Gastroesophageal sphincter (tissue), 4 donors: ENCODE measurements at regions not wholly inside any gene's neighbourhood (a gene's known extent, or its start where the extent isn't known, plus 50 kb on each side); places are given as distances from the start of the nearest gene placed in this dataset.

Experiments
- ATAC-seq: fragments of 150-250 bp; one replicate; pipeline ENCODE4 v1.9.1; 2016; ENCODE audit warnings: mild to moderate bottlenecking, moderate library complexity
- H3K27ac ChIP-seq, 4 donors: fragments of 200-600 bp; sonication (generic) in 3 of 4; 1 replicate in 3 of 4; 2 replicates in 1 of 4; pipeline ENCODE4 v1.5.1; 2016 to 2019
- H3K27me3 ChIP-seq: fragments of 200-600 bp; sonication (generic); one replicate; pipeline ENCODE4 v1.5.1; 2019
- H3K36me3 ChIP-seq, 2 donors: fragments of 200-600 bp; sonication (generic); one replicate each; pipeline ENCODE4 v1.5.1; 2019; ENCODE audit warnings: control low read depth in 1 of 2
- H3K4me1 ChIP-seq, 3 donors: fragments of 200-600 bp; sonication (generic); 1 replicate in 2 of 3; 2 replicates in 1 of 3; pipeline ENCODE4 v1.5.1; 2016 to 2019; ENCODE audit warnings: control low read depth in 2 of 3
- H3K4me3 ChIP-seq, 2 donors: fragments of 200-600 bp; sonication (generic); one replicate each; pipeline ENCODE4 v1.5.1; 2019; ENCODE audit warnings: mild to moderate bottlenecking in 1 of 2, moderate library complexity in 1 of 2
- H3K9me3 ChIP-seq, 3 donors: fragments of 200-600 bp; sonication (generic); one replicate each; pipeline ENCODE4 v1.5.1; 2017 to 2019; ENCODE audit warnings: control low read depth in 2 of 3
- EP300 ChIP-seq: sonication (generic); formaldehyde crosslinking; IDR thresholded peaks from one replicate; pipeline ENCODE4 v1.6.1; 2017; ENCODE audit warnings: antibody characterized with exemption, mild to moderate bottlenecking
- POLR2A ChIP-seq, 2 donors: fragments of 450-650 bp; IDR thresholded peaks; one replicate each; pipeline ENCODE4 v1.6.1; 2017; ENCODE audit warnings: antibody characterized with exemption in 2 of 2, mild to moderate bottlenecking in 2 of 2, moderate library complexity in 1 of 2
- POLR2AphosphoS5 ChIP-seq: sonication (generic); formaldehyde crosslinking; IDR thresholded peaks from one replicate; pipeline ENCODE4 v1.6.1; 2017; ENCODE audit warnings: antibody characterized with exemption
- WGBS, 2 donors: methylation state at CpG; one replicate each; pipeline ENCODE4 v1.1.5; 2018; ENCODE audit warnings: low coverage in 1 of 2; 5-methylcytosine and 5-hydroxymethylcytosine counted together
- TF ChIP-seq, protein P1 (sequence below), 4 experiments: fragments of 200-600 bp in 2 of 4; fragments of 450-650 bp in 2 of 4; sonication (generic) in 1 of 4; IDR thresholded peaks; one replicate each; pipeline ENCODE4 v1.5.1; 2017 to 2019; ENCODE audit warnings: antibody characterized with exemption in 4 of 4, mild to moderate bottlenecking in 2 of 4, moderate library complexity in 2 of 4

DNA sequence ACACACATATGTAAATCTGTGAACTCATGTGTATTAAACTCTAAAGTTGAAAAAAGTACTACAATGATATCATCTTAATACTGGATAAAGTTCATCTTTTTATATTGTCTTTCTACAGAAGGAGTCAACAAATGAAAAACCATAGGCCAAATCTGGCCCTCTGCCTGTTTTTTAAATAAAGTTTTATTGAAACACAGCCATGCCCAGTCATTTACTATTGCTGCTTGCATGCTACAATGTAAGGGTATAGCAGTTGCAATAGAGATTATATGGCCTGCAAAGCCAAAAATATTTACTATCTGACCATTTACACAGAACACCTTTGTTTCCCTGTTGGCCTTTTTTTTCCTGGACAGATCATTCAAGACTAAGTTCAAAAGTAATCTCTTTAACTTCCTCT, 374.6 kb upstream of the ARID1B start:
- H3K27me3 ChIP-seq = peaks cover 12% of the 10 kb centered on the region
- TF ChIP-seq, protein P1, sequence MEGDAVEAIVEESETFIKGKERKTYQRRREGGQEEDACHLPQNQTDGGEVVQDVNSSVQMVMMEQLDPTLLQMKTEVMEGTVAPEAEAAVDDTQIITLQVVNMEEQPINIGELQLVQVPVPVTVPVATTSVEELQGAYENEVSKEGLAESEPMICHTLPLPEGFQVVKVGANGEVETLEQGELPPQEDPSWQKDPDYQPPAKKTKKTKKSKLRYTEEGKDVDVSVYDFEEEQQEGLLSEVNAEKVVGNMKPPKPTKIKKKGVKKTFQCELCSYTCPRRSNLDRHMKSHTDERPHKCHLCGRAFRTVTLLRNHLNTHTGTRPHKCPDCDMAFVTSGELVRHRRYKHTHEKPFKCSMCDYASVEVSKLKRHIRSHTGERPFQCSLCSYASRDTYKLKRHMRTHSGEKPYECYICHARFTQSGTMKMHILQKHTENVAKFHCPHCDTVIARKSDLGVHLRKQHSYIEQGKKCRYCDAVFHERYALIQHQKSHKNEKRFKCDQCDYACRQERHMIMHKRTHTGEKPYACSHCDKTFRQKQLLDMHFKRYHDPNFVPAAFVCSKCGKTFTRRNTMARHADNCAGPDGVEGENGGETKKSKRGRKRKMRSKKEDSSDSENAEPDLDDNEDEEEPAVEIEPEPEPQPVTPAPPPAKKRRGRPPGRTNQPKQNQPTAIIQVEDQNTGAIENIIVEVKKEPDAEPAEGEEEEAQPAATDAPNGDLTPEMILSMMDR (IDR thresholded peaks at IDR 0.05) = no peak
- TF ChIP-seq POLR2AphosphoS5 (no peak), EP300 (no peak), POLR2A (IDR thresholded peaks at IDR 0.05) (no peak)
- no peaks in the 10 kb centered on the region for H3K4me1 ChIP-seq
- H3K36me3 ChIP-seq = no peaks in the 10 kb centered on the region
- ATAC-seq = no peak
- no peak overlapping the region for H3K4me3 ChIP-seq
- H3K9me3 ChIP-seq = no peaks in the 10 kb centered on the region
- no peak overlapping the region for H3K27ac ChIP-seq

DNA sequence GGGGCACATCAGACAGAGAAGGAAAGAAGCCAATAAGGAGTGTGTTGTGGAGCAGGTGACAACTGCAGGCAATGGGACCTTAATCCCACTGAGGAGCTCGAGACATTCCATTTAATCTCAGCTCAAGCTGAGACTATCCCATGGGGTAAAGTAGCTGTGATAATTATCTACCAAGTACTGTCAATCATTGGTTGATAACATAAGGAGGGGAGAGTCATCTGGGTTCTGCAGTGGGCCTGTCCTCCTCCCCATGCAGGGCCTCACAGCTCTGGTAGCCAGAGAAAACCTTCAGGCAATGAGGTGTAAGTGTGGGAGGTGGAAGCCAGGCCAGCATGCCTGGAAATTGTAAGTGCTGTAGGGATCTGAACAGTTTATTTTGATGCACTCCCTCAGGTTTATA, 375.0 kb upstream of the ARID1B start:
- H3K27me3 ChIP-seq = peaks cover 16% of the 10 kb centered on the region
- no peak for ATAC-seq
- TF ChIP-seq POLR2AphosphoS5 (no peak), EP300 (no peak), POLR2A (IDR thresholded peaks at IDR 0.05) (no peak)
- TF ChIP-seq, protein P1 (IDR thresholded peaks at IDR 0.05) = no peak
- H3K9me3 ChIP-seq = no peaks in the 10 kb centered on the region
- H3K27ac ChIP-seq = no peak overlapping the region
- no peaks in the 10 kb centered on the region for H3K36me3 ChIP-seq
- no peak overlapping the region for H3K4me3 ChIP-seq
- 60% methylated on average over 1 of the region's 1 CpG; no CpG with 5 or more reads in 1 of the 2 donors for WGBS, 2 donors
- no peaks in the 10 kb centered on the region for H3K4me1 ChIP-seq

DNA sequence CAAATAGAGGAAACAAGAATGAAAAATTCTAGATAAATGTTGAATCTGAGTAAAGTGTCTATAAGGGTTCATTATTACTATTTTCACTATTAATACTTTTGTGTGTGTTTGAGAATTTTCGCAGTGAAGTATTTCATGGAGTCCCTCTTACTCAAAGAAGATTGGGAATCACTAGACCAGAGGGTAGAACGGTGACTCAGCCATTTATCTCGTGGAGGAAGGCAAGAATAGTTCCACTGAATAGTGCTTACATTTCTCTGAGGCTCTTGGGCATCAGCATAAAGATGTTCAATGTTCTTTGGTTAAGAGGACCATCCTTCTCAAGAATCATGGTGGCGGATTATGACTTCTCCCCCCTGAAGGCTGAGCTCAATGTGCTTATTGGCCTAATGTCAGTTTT, 376.7 kb upstream of the ARID1B start:
- whole genome bisulfite sequencing, 2 donors = 55 to 83% methylated on average over 3 to 4 of the region's 4 CpGs
- H3K27ac ChIP-seq = no peak overlapping the region
- no peak for ATAC-seq
- no peaks in the 10 kb centered on the region for H3K4me1 ChIP-seq
- TF ChIP-seq, protein P1 (IDR thresholded peaks at IDR 0.05) = no peak
- TF ChIP-seq POLR2AphosphoS5 = no peak
- TF ChIP-seq POLR2A (IDR thresholded peaks at IDR 0.05) = no peak
- no peak for TF ChIP-seq EP300
- no peaks in the 10 kb centered on the region for H3K9me3 ChIP-seq
- H3K27me3 ChIP-seq = peaks cover 24% of the 10 kb centered on the region
- no peaks in the 10 kb centered on the region for H3K36me3 ChIP-seq
- no peak overlapping the region for H3K4me3 ChIP-seq

DNA sequence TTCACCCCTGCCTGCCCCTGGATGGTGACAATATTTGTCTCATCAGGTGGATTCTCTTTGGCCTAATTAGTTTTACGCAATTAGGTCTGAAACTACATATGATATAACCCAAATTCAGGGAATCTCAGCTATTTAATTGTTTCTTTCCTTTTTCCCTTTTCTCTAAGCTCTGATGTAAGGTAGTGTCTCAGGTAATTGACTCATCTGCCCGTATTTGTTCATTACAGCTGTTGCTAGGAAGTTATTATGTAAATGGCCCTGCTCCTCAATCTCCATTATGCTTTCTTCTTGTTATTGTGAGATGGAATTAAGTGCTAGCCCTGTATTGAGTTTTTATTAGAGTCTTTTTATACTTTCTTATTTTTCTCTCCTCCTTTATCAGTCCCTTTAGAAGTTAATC, 378.2 kb upstream of the ARID1B start:
- WGBS, 2 donors = 84 to 100% methylated on average over 2 of the region's 2 CpGs
- no peak overlapping the region for H3K4me3 ChIP-seq
- H3K36me3 ChIP-seq = no peaks in the 10 kb centered on the region
- TF ChIP-seq POLR2AphosphoS5 (no peak), EP300 (no peak), POLR2A (IDR thresholded peaks at IDR 0.05) (no peak)
- TF ChIP-seq, protein P1 (IDR thresholded peaks at IDR 0.05) = no peak
- H3K9me3 ChIP-seq = no peaks in the 10 kb centered on the region
- peaks cover 24% of the 10 kb centered on the region for H3K27me3 ChIP-seq
- no peaks in the 10 kb centered on the region for H3K4me1 ChIP-seq
- ATAC-seq = no peak
- H3K27ac ChIP-seq = no peak overlapping the region

DNA sequence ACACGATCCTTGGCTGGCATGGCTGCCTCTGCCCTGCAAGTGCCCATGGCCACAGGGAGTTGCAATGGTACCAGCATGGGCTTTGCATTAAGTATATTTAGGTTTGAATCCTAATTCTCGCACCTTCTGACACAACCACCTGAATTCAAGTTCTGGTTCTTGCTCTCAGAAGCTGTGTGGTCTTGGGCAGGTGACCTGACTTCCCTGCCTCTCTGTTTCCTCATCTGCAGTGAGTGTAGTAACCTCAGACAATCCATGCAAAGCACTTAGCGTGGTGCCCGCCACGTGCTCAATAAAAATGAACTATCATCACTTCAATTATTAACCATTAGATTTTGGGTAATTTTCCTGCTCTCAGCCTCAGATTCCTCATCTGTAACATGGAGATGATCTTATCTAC, 378.8 kb upstream of the ARID1B start:
- H3K27ac ChIP-seq = no peak overlapping the region
- TF ChIP-seq POLR2A (IDR thresholded peaks at IDR 0.05) (no peak), POLR2AphosphoS5 (no peak), EP300 (no peak)
- TF ChIP-seq, protein P1 (IDR thresholded peaks at IDR 0.05) = no peak
- H3K9me3 ChIP-seq = no peaks in the 10 kb centered on the region
- H3K36me3 ChIP-seq = no peaks in the 10 kb centered on the region
- no peak for ATAC-seq
- H3K27me3 ChIP-seq = peaks cover 24% of the 10 kb centered on the region
- 96 to 100% methylated on average over 1 to 4 of the region's 5 CpGs for WGBS, 2 donors
- H3K4me3 ChIP-seq = no peak overlapping the region
- no peaks in the 10 kb centered on the region for H3K4me1 ChIP-seq
